ENCODE measurements at regions not wholly inside any gene's neighbourhood (a gene's known extent, or its start where the extent isn't known, plus 50 kb on each side); places are given as distances from the start of the nearest gene placed in this dataset.

DNA sequence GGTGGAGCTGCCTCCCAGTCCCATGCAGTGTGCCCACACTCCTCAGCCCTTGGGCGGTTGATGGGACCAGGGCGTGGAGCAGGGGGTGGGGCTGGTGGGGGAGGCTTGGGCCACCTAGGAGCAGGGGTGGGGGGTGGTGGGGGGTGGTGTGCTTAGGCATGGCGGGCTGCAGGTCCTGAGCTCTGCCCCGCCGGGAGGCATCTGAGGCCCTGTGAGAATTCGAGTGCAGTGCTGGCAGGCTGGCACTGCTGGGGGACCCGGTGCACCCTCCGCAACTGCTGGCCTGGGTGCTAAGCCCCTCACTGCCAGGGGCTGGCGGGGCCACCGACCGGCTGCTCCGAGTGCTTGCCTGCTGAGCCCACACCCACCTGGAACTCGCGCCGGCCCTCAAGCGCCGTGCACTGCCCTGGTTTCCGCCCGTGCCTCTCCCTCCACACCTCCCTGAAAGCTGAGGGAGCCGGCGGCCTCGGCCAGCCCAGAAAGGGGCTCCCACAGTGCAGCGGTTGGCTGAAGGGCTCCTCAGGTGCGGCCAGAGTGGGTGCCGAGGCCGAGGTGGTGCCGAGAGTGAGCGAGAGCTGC lies 59.6 kb upstream of the PRL start:
- TF ChIP-seq GATA2 (IDR thresholded peaks at IDR 0.05; ENCODE audit: low read depth, low read length): no peak
- TF ChIP-seq GATA3 (IDR thresholded peaks at IDR 0.05; ENCODE audit: low read depth, low read length): no peak

Data from SH-SY5Y (cell line).